ENCODE measurements at regions not wholly inside any gene's neighbourhood (a gene's known extent, or its start where the extent isn't known, plus 50 kb on each side); places are given as distances from the start of the nearest gene placed in this dataset.

- no peak for DNase-seq
Measured at GRCh38 chr10:43702213-43702935, 53.7 kb upstream of the ZNF32 start.

- DNase-seq: no peak
Measured at GRCh38 chr10:43701295-43701694, 52.6 kb upstream of the ZNF32 start.

GRCh38 chr10:43700306-43700705, 51.6 kb upstream of the ZNF32 start:
- DNase-seq: no peak

- no peak for DNase-seq
Measured at GRCh38 chr10:43699516-43699915, 50.8 kb upstream of the ZNF32 start.

Measured in NCI-H1694 (cell line).